IMR-90 (cell line): ENCODE measurements at regions not wholly inside any gene's neighbourhood (a gene's known extent, or its start where the extent isn't known, plus 50 kb on each side); places are given as distances from the start of the nearest gene placed in this dataset.

Experiments
- ATAC-seq: fragments of 200-7000 bp; cut with Tn5 transposase; 2 replicates; pipeline ENCODE4 v1.9.1; 2020; ENCODE audit warnings: low read depth, mild to moderate bottlenecking, moderate library complexity
- BruUV-seq: library from RNA; stranded (reverse); fragments of 400-500 nt; replicated peaks from 2 replicates; lab custom pipeline; 2021; lab: Mats Ljungman, UMichigan
- CTCF ChIA-PET: fragments of 300-600 bp; formaldehyde crosslinking; extraction: SDS; loops from one replicate; lab custom pipeline; 2021; ENCODE audit warnings: antibody characterized with exemption; lab: Yijun Ruan, JAX
- POLR2A ChIA-PET: fragments of 300-600 bp; sonication (Branson Sonifier 250); formaldehyde crosslinking; loops from one replicate; lab custom pipeline; 2022; ENCODE audit warnings: antibody characterized with exemption; ENCODE audit not compliant: unreplicated experiment; lab: Charles Lee
- DNase-seq: peaks from one replicate; pipeline ENCODE4 v3.0.0; 2013
- H2AFZ ChIP-seq: replicated peaks from 2 replicates; pipeline ENCODE3; 2013; ENCODE audit warnings: low read length, mild to moderate bottlenecking; ENCODE audit not compliant: poor library complexity
- H2AK5ac ChIP-seq: 2 replicates; pipeline ENCODE4 v1.6.1; 2013; ENCODE audit warnings: low read depth, low read length, inconsistent platforms
- H2AK9ac ChIP-seq: replicated peaks from 2 replicates; pipeline ENCODE3; 2013; ENCODE audit warnings: mild to moderate bottlenecking, low read depth, low read length, moderate library complexity; ENCODE audit not compliant: poor library complexity
- H2BK120ac ChIP-seq: 2 replicates; pipeline ENCODE4 v1.6.1; 2013; ENCODE audit warnings: low read depth, low read length, inconsistent platforms
- H2BK15ac ChIP-seq: 3 replicates; pipeline ENCODE4 v1.6.1; 2013; ENCODE audit warnings: low read depth, low read length, inconsistent platforms
- H2BK20ac ChIP-seq: 2 replicates; pipeline ENCODE4 v1.6.1; 2013; ENCODE audit warnings: low read depth, mild to moderate bottlenecking, inconsistent platforms, low read length, moderate library complexity
- H2BK5ac ChIP-seq: 2 replicates; pipeline ENCODE4 v1.6.1; 2013; ENCODE audit warnings: mild to moderate bottlenecking, low read depth, low read length, inconsistent platforms; ENCODE audit not compliant: poor library complexity, severe bottlenecking
- H3K14ac ChIP-seq: replicated peaks from 2 replicates; pipeline ENCODE4 v1.6.1; 2013; ENCODE audit warnings: low read depth, low read length, inconsistent platforms
- H3K18ac ChIP-seq: 2 replicates; pipeline ENCODE4 v1.6.1; 2013; ENCODE audit warnings: low read depth, low read length, control low read depth
- H3K23ac ChIP-seq: 2 replicates; pipeline ENCODE4 v1.6.1; 2013; ENCODE audit warnings: low read depth, low read length, inconsistent platforms
- H3K27ac ChIP-seq: 2 replicates; pipeline ENCODE4 v1.5.1; 2013; ENCODE audit warnings: mild to moderate bottlenecking, control low read depth, low read length; ENCODE audit not compliant: insufficient read depth
- H3K27me3 ChIP-seq: 2 replicates; pipeline ENCODE4 v1.6.1; 2013; ENCODE audit warnings: low read length; ENCODE audit not compliant: control insufficient read depth, insufficient read depth
- H3K36me3 ChIP-seq: 2 replicates; pipeline ENCODE4 v1.6.1; 2013; ENCODE audit warnings: low read length, mixed read lengths; ENCODE audit not compliant: control insufficient read depth, insufficient read depth
- H3K4ac ChIP-seq: 2 replicates; pipeline ENCODE4 v1.6.1; 2013; ENCODE audit warnings: low read depth, low read length, inconsistent platforms
- H3K4me1 ChIP-seq: 2 replicates; pipeline ENCODE4 v1.6.1; 2013; ENCODE audit warnings: low read length, mixed read lengths; ENCODE audit not compliant: control insufficient read depth, insufficient read depth
- H3K4me2 ChIP-seq: 2 replicates; pipeline ENCODE4 v1.6.1; 2013; ENCODE audit warnings: low read depth, mild to moderate bottlenecking, control low read depth, low read length, moderate library complexity
- H3K4me3 ChIP-seq: 2 replicates; pipeline ENCODE4 v1.5.1; 2013; ENCODE audit warnings: low read depth, mild to moderate bottlenecking, control low read depth, low read length, moderate library complexity; ENCODE audit not compliant: insufficient read depth
- H3K56ac ChIP-seq: 2 replicates; pipeline ENCODE4 v1.6.1; 2013; ENCODE audit warnings: low read length, inconsistent platforms; ENCODE audit not compliant: insufficient read depth; ENCODE audit errors: extremely low read depth
- H3K79me1 ChIP-seq, 2 experiments: 2 replicates each; pipeline ENCODE4 v1.6.1; 2013; ENCODE audit warnings: low read length in 2 of 2, inconsistent platforms in 1 of 2, low read depth in 1 of 2
- H3K9ac ChIP-seq: 2 replicates; pipeline ENCODE4 v1.6.1; 2013; ENCODE audit warnings: low read depth, low read length, control low read depth
- H3K9me1 ChIP-seq: 2 replicates; pipeline ENCODE4 v1.6.1; 2013; ENCODE audit warnings: low read length, inconsistent platforms; ENCODE audit not compliant: insufficient read depth
- H3K9me3 ChIP-seq: 2 replicates; pipeline ENCODE4 v1.6.1; 2013; ENCODE audit warnings: low read length; ENCODE audit not compliant: control insufficient read depth, insufficient read depth
- H4K20me1 ChIP-seq: 2 replicates; pipeline ENCODE4 v1.6.1; 2013; ENCODE audit warnings: low read length, inconsistent platforms; ENCODE audit not compliant: insufficient read depth
- H4K5ac ChIP-seq: 2 replicates; pipeline ENCODE4 v1.6.1; 2013; ENCODE audit warnings: mild to moderate bottlenecking, low read depth, low read length, control low read depth
- H4K8ac ChIP-seq, 2 experiments: 2 replicates each; pipeline ENCODE4 v1.6.1; 2013; ENCODE audit warnings: low read depth in 2 of 2, low read length in 2 of 2, control low read depth in 1 of 2, inconsistent platforms in 1 of 2
- H4K91ac ChIP-seq: 2 replicates; pipeline ENCODE4 v1.6.1; 2013; ENCODE audit warnings: low read depth, low read length, inconsistent platforms; ENCODE audit not compliant: insufficient read depth
- CTCF ChIP-seq: conservative IDR thresholded peaks from 2 replicates; pipeline ENCODE4 v1.5.1; 2012; ENCODE audit warnings: mild to moderate bottlenecking, low read depth, low read length, improper control_type of control experiment
- SMC3 ChIP-seq: fragments of 150-350 bp; IDR thresholded peaks from 2 replicates; pipeline ENCODE4 v1.6.1; 2016; ENCODE audit warnings: low read depth, mild to moderate bottlenecking, antibody characterized with exemption, low read length, moderate library complexity
- WGBS, 2 experiments: methylation state at CpG; one replicate each; pipeline versions ENCODE4 v1.1.5 to v1.1.7; 2013; ENCODE audit warnings: missing lambda C conversion rate in 2 of 2; ENCODE audit not compliant: insufficient read length in 1 of 2; ENCODE audit errors: extremely low coverage in 2 of 2; 5-methylcytosine and 5-hydroxymethylcytosine counted together
- dilution Hi-C: fragments of 300-500 bp; cut with HindIII; formaldehyde crosslinking; loops from one replicate; pipeline ENCODE4 v1.14.3; 2018; ENCODE audit warnings: low sequenced_read_pairs; ENCODE audit not compliant: unreplicated experiment
- in situ Hi-C: fragments of 300-500 bp; cut with MboI; formaldehyde crosslinking; loops from 3 replicates; pipeline ENCODE4 v1.14.3; 2019; ENCODE audit warnings: low sequenced_read_pairs, inconsistent platforms, mixed read lengths
- intact Hi-C: fragments of 100-400 bp; cut with micrococcal nuclease; formaldehyde crosslinking; loops from 2 replicates; pipeline ENCODE4 v1.10.0; 2022

GRCh38 chr2:42923580-42924417, 131.4 kb upstream of the HAAO start:
- Histone ChIP-seq H3K4me3 (no peak overlapping the region), H3K18ac (peak overlapping the region; percentile 99), H3K27me3 (no peaks in the 10 kb centered on the region), H3K4me1 (peaks cover 45% of the 10 kb centered on the region), H3K56ac (peak overlapping the region; percentile 94), H2BK120ac (peak overlapping the region; percentile 100), H3K9me1 (peaks cover 16% of the 10 kb centered on the region), H3K9me3 (no peaks in the 10 kb centered on the region), H2AFZ (peak overlapping the region; percentile 92), H2BK20ac (peak overlapping the region; percentile 100), H4K8ac (peak overlapping the region; percentile 98 to 99), H3K23ac (peak overlapping the region; percentile 99), H3K14ac (peak overlapping the region; percentile 99), H3K9ac (peak overlapping the region; percentile 53), H3K36me3 (no peaks in the 10 kb centered on the region), H2BK15ac (peak overlapping the region; percentile 98), H4K91ac (peak overlapping the region; percentile 100), H3K27ac (peak overlapping the region; percentile 97), H3K4me2 (no peak overlapping the region; the same call in 1 of the 2 replicates), H2BK5ac (peak overlapping the region; percentile 96), H3K4ac (peak overlapping the region; percentile 100), H3K79me1 (peaks cover 0 to 5% of the 10 kb centered on the region in 2 experiments; a peak in 1 of 4 replicates), H4K5ac (peak overlapping the region; percentile 100), H2AK9ac (peak overlapping the region; percentile 99), H4K20me1 (no peaks in the 10 kb centered on the region), H2AK5ac (peak overlapping the region; percentile 98)
- ChIA-PET POLR2A (no interaction called here), CTCF (interaction anchor here (0.7 to 0.9 kb wide), 2 partner anchors 23 to 64 kb away, joined by 3 read pairs; no protein-coding TSS in a partner anchor)
- DNase-seq (peak; percentile 50), ATAC-seq (no peak)
- dilution Hi-C loops (no loop called here), in situ Hi-C loops (no loop called here), intact Hi-C loops (no loop called here)
- TF ChIP-seq SMC3 (no peak), CTCF (0 out of 2 replicates have a peak, but pooled peaks have one; percentile 4)
- BruUV-seq, result no TSS peak
- WGBS, 2 experiments, result no CpG with 5 or more reads among the region's 5 CpGs
